GM19035 (cell line): ENCODE measurements at regions not wholly inside any gene's neighbourhood (a gene's known extent, or its start where the extent isn't known, plus 50 kb on each side); places are given as distances from the start of the nearest gene placed in this dataset.

ENCODE experiments used
- ATAC-seq: cut with Tn5 transposase; IDR thresholded peaks from one replicate; pipeline ENCODE4 v1.9.1; 2021; ENCODE audit not compliant: unreplicated experiment

- ATAC-seq = no peak
Observed at GRCh38 chr4:33323393-33323792, 2603.2 kb downstream of the PCDH7 start.

- ATAC-seq = no peak
Observed at GRCh38 chr4:33334416-33334815, 2614.2 kb downstream of the PCDH7 start.

DNA sequence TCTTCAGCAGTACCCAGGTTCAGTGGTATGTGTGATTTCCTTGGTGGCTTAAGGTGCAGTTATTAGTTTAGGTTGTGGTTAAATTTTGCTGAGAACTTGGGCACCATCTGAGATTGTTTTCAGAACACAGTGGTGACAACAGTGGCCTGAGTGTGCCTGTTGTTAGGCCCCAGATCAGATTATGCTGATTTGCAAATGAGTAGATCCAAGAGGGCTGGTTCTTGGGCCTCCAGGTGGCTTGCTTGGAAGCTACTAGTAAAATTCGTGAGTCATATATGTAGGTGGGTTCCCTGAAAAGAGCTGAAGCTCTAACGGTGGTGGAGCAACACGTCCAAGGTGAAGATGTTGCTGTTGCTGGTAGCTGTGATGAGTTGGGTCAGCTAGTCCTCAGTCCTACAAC lies 2619.6 kb downstream of the PCDH7 start:
- ATAC-seq = no peak

GRCh38 chr4:33340168-33340567 lies 2620.0 kb downstream of the PCDH7 start:
- ATAC-seq = no peak

DNA sequence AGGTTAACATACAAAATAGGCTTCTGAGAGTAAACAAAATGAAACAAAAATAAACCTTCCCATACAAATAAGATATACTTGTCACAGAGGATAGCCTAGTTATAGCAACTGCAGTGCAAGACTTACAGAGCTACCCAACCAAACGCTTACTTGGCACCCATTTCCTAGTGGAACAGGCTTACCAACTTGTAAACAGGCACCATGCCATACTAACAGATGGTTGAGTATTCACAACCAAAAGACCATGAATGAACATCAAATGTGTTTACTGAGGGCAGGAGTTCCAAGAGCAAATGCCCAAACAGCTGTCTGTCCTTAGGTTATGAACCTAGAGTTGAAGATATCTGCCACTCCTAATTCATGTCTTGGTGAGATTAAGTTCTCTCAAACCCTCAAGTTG lies 2629.2 kb downstream of the PCDH7 start:
- ATAC-seq = no peak

DNA sequence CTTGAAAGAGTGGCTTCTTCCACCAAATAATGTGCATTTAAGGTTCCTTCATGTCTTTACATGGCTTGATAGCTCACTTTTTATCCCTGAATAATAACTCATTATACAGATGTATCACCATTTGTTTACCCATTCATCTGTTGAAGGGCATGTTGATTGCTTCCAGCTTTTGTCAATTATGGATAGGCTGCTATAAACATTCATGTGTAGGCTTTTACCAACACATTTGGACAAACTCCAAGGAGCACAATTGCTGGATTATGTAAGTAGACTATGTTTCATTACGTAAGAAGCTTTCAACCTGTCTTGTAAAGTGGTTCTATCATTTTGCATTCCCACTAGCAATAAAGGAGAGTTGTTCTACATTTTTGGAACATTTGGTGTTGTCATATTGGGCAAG lies 2637.0 kb downstream of the PCDH7 start:
- no peak for ATAC-seq

DNA sequence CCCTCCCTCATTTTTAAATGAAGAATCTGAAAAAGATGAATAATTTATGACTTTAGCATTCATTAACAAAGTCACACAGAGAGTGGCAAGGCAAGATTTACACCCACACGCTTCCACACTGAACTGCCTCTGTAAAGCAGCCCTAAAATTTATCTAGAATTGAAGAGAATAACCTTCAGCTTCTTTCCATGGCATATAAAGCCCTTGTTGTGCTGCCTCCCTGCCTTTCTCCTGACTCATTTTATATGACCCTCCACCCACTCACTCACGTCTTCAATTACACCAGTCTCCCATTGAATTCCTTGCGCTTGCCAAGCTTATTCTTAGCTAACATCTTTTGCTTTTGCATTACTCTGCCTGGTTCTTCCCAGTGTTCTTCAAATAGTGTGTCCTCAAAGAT lies 2649.3 kb downstream of the PCDH7 start:
- no peak for ATAC-seq

DNA sequence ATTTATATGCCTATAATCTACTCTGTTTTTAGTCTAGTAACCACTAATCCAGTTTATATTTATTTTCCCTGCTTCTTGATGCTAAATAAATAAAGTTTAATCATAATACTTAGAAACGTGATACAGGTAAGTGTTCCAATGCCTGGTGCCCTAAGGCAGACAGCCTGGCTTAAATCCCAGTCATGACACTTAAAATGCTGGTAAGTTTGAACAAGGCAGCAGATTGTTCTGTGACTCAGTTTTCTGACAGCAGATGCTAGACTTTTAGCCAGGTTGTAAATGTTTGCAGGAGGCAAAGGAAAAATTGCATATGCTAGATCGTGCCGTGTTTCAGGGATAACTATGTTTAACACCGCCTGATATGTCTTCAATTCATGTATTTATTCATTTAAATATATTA lies 2661.6 kb downstream of the PCDH7 start:
- no peak for ATAC-seq

DNA sequence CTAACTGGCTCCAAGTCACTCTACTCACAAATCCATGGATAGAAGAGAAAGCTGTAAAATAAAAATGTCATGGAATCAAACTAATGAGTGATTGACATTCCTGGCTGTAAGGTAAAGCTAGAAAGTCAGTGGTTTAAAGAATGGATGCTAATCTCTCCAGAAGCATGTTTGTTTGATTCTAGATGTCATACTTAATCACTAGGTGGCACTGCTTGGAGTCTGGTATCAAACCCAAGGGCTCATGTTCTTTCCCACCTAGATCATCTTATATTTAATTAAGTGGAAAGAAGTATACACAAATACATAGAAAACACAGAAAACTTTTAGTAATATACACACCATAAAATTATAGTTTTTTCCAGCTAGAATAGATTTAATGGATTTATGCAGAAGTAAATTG lies 2666.6 kb downstream of the PCDH7 start:
- no peak for ATAC-seq

DNA sequence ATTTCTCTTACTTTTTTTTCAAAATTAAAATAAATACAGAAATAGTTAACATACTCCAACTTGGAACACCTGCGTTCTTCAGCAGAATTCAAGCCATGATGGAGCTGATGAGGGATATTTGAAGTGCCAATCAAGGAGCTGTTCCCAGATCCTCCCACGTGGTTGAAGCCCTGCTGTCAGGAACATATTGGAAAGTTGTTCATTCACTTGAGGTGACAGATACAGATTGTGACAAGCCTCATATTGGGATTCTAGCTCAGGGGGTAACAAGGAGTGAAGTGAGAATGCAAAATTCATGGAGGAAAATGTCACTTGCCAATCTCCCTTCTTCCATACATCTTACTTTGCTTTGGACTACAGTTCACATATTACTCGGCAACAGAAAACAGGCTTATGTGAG lies 2670.8 kb downstream of the PCDH7 start:
- no peak for ATAC-seq

- ATAC-seq = no peak
Observed at GRCh38 chr4:33395731-33396485, 2675.7 kb downstream of the PCDH7 start.

- no peak for ATAC-seq
Observed at GRCh38 chr4:33400504-33400903, 2680.3 kb downstream of the PCDH7 start.

DNA sequence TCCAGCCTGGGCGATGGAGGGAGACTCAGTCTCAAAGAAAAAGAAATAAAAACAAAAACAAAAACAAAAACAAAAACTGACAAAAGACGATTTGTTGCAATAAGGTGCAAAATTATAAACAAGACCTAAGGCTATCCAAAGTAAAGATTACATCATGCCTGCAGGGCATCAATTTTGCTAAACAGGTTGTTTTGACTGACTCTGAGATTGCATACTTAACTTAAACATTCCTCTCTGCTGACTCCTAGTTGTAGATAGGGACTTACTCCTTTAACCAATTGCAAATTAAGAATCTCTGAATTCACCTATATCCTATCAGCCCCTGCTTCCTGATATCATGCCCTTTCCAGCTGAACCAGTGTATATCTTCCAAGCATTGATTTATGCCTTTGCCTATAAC lies 2687.3 kb downstream of the PCDH7 start:
- ATAC-seq = no peak

- no peak for ATAC-seq
Observed at GRCh38 chr4:33411182-33411581, 2691.0 kb downstream of the PCDH7 start.

- ATAC-seq = no peak
Observed at GRCh38 chr4:33421887-33422286, 2701.7 kb downstream of the PCDH7 start.

DNA sequence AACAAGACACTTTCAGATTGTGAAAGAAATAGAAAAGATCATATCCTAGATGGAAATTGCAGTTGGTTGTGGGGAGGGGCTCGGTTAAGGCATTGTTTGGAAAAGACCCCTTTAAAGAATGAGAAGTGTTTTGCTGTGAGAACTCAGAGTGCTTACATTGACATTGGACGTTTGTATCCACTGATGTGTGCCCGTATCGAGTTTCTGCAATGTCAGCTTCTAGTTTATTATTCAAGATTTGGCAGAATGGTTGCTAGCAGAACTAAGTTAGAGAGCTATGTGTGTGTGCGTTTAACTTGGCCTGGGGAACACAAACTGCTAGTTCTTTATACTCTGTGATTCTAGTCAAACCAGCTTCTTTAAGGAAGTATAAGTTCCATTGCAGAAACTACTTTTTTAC lies 2702.5 kb downstream of the PCDH7 start:
- ATAC-seq = no peak

GRCh38 chr4:33425936-33426335 lies 2705.8 kb downstream of the PCDH7 start:
- ATAC-seq = no peak

- ATAC-seq = no peak
Observed at GRCh38 chr4:33427676-33428075, 2707.5 kb downstream of the PCDH7 start.

DNA sequence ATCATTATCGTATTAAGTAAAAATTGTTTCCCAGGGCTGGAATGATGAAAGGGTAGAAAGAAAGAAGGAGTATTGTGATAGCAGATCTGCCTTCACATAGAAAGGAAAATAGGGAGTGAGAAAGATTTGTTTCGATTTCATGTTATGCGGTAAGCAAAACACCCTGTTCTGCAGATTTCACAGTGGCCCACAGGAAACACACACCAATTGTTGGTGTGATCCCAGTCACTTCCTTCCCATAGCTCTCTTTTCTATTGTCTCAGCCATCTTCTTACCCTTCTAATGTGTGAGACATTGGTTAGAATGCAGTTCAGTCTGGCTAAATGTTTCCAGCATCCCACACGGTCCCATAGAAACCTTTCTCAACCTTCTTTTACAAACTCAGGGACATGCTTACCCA lies 2709.8 kb downstream of the PCDH7 start:
- ATAC-seq = no peak

- ATAC-seq = no peak
Observed at GRCh38 chr4:33437406-33437805, 2717.2 kb downstream of the PCDH7 start.

DNA sequence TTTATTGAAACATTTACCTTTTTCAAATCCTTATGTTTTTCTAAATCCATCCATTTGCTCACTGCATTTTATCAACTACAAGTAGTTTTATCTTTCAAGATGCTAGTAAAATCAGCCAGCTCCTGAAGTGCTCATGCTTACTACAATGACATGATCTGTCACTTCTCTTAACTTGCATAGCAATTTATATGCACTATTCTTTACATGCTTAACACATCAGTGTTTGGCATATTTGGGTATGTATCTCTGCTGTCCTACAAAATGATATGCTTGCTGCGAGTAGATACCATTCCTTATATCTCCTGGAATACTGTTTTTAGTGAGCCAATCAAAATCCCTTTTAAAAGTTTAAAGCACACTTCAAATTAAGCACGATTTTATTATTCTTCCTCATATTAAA lies 2726.8 kb downstream of the PCDH7 start:
- ATAC-seq = no peak

GRCh38 chr4:33448948-33449347 lies 2728.8 kb downstream of the PCDH7 start:
- ATAC-seq = no peak

DNA sequence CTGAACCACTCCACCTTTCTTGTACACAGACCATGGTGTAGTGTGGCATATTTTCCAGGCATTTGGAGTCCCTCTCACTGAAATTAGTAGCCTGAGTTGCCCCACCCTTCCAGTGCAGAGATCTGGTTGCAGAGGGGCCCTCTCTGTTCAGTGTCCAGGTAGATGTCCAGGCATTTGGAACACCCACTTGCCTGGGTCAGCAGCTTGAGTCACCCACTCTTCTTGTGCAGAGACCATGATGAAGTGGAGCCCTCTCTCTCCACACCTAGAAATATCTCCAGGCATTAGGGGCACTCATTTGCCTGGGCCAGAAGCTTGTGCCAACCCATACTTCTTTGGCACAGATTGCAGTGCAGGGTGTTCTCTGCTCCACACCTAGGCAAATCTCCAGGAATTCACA lies 2733.3 kb downstream of the PCDH7 start:
- ATAC-seq = no peak
